Right ventricle myocardium superior (tissue), 1 donor: ENCODE measurements at regions not wholly inside any gene's neighbourhood (a gene's known extent, or its start where the extent isn't known, plus 50 kb on each side); places are given as distances from the start of the nearest gene placed in this dataset.

ENCODE experiments used
- ATAC-seq: fragments of 200-7000 bp; cut with Tn5 transposase; one replicate; pipeline ENCODE4 v1.9.1; 2020; ENCODE audit warnings: mild to moderate bottlenecking; ENCODE audit not compliant: poor library complexity
- DNase-seq: peaks from one replicate; pipeline ENCODE4 v3.0.0-alpha.2; 2020
- intact Hi-C: fragments of 100-400 bp; cut with DNase I; formaldehyde crosslinking; loops from one replicate; pipeline ENCODE4 v1.11.2; 2022
- donor health status: DM: no; HTN: yes; CAD: no; lungs with severe emphysema.

GRCh38 chr14:87829543-87829942 is 163.4 kb downstream of the GALC start:
- intact Hi-C loops: no loop called here
- no peak for ATAC-seq

DNA sequence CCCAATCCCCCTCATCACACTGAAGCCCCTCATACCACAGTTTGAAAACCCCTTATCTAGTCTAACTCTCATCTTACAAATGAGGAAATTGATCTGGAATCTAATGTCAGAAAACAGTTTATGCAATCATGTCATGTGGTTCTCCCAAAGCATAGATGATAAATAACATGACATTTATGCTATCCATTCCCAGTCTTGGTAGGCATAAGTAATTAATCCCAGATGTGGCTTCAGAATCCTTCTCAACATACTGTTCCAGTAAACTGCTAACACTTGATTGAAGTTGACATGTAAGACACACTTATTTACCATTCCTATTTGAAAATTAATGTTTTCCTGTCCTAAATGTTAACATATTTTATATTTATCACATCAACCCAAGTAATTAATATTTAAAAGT is 168.7 kb downstream of the GALC start:
- ATAC-seq (no peak), DNase-seq (no peak)
- intact Hi-C loops: no loop called here

More at GRCh38 chr14:87829543-87829942, 163.4 kb downstream of the GALC start:
- no peak for DNase-seq

DNA sequence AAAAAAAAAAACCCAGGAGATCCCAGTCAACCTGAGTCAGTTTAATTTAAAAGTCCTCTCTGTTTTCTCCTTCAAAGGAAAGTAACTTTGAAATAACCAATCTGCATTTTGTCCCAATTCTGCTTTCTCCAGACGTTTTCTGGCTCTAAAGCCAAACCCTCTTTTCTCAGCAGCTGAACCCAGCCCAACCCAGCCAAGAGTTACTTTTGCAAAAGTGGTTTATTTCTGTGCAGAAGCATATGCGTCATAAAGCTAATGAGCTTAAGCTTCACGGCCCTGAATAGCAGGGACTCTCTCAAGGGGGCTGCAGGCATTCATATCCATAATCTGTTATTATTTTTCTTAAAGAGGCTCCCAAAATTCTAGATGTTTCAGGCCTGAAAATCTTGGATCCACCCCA is 176.6 kb downstream of the GALC start:
- no peak for ATAC-seq
- DNase-seq: no peak
- intact Hi-C loops: no loop called here

DNA sequence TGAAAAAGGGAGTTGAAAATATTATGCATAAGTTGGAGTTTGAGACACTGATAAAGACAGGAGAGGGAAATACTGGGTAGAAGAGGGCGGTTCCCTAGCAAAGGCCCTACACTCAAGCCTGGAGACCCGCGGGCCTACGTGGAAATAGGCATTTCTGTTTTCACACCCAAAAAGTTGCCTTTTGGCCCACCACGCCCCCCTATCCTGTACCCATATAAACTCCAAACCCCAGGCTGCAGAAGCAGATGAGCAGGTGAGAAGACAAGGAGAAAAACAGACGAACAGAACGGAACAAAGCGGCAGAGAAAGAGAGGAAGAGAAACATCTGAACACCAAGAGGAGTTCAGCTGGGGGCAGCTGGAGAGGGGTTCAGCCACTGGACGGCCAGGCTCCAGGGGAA is 177.9 kb downstream of the GALC start:
- no peak for ATAC-seq

DNA sequence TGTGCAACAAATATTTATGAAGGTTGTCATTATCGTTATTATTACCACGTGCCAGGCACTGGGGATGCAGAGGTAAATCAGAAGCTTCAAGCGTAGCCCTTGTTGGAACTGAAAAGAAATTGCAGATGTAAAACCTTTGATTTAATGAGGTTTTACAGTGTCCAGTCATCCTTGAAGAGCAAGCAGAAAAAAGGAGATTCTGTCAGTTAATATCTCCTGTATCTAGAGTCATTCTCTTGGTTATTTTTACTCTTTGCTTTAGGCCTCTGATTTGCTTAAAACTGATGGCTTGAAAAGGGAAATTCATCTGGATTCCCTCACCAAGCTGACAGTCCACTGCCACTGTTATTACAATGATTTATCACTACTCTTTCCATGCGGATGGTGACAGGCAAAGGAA is 179.3 kb downstream of the GALC start:
- ATAC-seq (no peak), DNase-seq (no peak)
- intact Hi-C loops: no loop called here

More for the DNA sequence above, 177.9 kb downstream of the GALC start:
- DNase-seq: no peak
- intact Hi-C loops: no loop called here

- DNase-seq: no peak
- intact Hi-C loops: no loop called here
- ATAC-seq: no peak
Measured at GRCh38 chr14:87813211-87813610, 179.8 kb downstream of the GALC start.

- intact Hi-C loops: no loop called here
- ATAC-seq (no peak), DNase-seq (no peak)
Measured at GRCh38 chr14:87811246-87811645, 181.7 kb downstream of the GALC start.

DNA sequence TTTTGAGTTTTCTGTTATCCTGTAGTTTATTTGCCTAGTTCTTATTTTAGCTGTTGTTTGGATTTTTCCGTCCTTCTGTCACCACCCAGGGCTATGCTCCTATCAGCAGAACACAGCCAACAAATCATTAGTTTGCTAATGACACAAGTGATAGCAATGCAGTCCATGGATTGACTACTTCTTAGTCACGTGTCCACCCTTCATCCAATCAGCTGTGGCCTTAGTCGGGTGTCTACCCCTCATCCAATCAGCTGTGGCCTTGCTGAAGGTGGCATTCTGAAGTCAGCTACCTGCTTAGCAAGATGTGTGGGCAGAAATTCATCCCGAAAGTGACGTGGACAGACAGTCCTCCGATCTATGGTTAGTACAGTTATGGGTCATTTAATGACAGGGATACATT is 182.3 kb downstream of the GALC start:
- no peak for DNase-seq
- intact Hi-C loops: no loop called here
- ATAC-seq: no peak

DNA sequence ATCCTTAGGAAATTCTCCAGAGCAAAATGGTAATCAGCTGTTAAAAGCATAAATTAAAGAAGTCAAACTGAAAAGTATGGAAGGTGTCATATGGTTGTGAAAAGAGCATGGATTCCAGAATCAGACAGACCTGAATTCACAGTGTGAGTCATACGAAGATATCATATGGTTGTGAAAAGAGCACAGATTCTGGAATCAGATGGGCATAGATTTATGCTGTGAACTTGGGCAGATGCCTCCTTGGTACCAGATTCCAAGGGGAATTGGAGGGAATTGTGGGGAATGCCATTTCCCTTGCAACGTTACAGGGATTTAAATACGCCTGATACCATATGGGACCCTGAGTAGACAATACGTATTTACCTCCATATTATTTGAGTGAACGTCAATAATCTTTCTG is 183.7 kb downstream of the GALC start:
- intact Hi-C loops: no loop called here
- DNase-seq (no peak), ATAC-seq (no peak)

DNA sequence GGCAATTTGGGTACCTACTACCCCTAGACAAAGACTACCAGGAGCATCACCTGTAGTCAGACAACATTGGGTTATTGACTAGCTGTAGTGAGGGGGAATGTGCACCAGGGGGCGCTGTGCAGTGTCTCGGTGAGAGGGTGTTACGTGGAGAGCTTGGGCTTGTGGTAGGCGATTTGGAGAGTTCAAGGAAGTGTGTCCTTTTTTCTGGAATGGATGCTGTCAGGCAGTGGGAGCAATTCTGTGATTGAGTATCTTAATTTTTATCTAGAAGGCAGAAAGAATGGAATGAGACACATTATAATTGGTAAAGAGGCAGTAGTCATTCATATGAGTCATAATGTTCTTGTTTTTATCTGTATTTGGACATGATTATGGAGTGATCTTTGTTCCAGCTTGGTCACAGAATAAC is 187.7 kb downstream of the GALC start:
- peak; percentile 39 for DNase-seq
- ATAC-seq: no peak
- intact Hi-C loops: loop anchor here (2.0 kb wide), 1 partner anchor 89 kb away; no protein-coding TSS in a partner anchor

DNA sequence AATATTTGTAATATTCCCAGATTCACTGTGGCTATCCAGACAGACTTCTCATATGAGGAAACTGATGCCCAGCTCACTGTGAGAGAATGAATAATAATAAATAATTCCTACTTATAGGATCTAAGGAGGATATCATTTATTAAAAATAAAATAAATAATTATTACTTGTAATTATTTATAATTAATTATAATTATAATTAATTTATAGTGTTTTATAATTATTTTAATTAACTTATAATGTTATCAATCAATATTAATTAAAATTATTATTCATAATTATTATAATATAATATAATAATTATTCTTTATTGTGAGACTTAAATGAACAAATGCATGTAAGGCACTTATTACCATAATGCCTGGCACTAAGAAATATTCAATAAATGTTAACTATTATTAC is 192.8 kb downstream of the GALC start:
- intact Hi-C loops: no loop called here
- DNase-seq: no peak
- no peak for ATAC-seq

GRCh38 chr14:87799400-87799799 is 193.6 kb downstream of the GALC start:
- intact Hi-C loops: no loop called here
- ATAC-seq: no peak
- no peak for DNase-seq

DNA sequence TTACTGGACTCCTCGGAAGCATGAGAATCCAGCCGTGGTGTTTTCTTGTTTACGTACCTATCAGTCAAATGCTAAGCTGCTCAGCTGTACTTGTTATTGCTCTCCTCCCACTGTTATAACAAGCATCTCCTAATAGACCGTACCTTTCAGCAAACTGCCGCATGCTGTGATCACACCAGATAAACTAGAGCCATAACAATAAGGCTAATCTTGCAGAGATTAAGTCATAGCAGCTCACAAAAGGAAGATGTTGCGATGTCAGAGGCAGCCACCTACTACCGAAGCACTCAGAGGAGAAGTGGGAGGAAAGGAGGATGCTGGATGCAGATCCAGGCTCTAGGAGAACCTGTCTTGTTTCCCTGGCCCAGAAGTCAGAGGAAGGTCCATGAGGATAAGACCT is 196.0 kb downstream of the GALC start:
- DNase-seq: no peak
- intact Hi-C loops: no loop called here
- no peak for ATAC-seq

DNA sequence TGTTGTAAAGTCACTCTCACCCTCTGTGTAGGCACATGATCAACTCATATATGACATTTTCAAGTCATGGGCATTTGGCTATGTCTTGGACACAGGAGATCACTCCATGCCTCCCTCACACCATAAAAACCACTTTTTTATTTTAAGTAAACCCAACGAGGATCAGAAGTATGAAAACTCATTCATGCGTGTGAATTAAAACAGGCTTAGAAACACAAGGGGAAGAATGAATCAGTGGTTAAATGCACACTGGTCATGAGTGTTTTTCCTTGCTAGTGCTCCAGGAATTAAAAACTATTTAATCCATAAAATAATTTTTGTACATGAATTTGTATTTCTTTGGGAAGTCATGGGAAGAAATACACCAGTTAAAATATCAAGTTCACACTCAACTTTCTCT is 198.4 kb downstream of the GALC start:
- intact Hi-C loops: no loop called here
- ATAC-seq (no peak), DNase-seq (no peak)

- DNase-seq: no peak
- intact Hi-C loops: no loop called here
- no peak for ATAC-seq
Measured at GRCh38 chr14:87785897-87786296, 207.1 kb downstream of the GALC start.

DNA sequence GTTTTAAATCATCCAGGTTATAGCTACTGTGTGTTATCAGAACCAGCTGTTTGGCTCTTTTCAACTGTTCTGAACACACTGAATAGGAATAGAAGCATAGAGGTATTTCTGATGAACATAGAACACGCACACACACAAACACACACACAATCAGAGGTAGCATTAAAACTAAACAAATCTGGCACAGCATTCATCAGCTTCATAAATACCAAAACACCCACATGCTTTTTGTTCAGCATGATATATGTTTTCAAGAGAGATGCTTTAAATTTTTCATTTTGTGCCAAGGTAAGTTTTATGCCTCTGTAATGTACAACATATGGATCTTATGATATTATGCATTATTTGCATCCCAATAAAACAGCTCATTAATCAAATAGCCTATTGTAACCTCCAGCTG is 208.6 kb downstream of the GALC start:
- no peak for ATAC-seq
- intact Hi-C loops: no loop called here
- no peak for DNase-seq

- intact Hi-C loops: no loop called here
- no peak for ATAC-seq
- DNase-seq: no peak
Measured at GRCh38 chr14:87783071-87783470, 209.9 kb downstream of the GALC start.

- ATAC-seq: no peak
- DNase-seq: no peak
- intact Hi-C loops: no loop called here
Measured at GRCh38 chr14:87772854-87773253, 220.1 kb downstream of the GALC start.

DNA sequence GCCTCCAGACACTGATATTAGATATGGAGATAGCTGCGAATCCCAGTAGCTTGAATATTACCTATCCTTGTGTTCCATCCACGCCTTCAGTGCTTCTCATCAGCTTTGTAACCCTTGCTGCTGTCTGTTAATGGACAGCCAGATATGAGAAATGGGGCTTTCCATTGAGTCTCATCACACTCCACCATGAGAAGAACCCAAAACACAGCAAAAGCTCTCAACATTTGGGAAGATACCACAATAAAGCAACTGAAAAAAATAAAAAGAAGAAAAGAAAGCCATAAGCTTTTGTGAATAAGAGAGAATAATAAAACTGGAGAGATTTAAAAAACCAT is 225.4 kb downstream of the GALC start:
- no peak for ATAC-seq
- no peak for DNase-seq
- intact Hi-C loops: no loop called here

GRCh38 chr14:87758876-87759275 is 234.1 kb downstream of the GALC start:
- ATAC-seq (no peak), DNase-seq (no peak)
- intact Hi-C loops: no loop called here

GRCh38 chr14:87756661-87757060 is 236.3 kb downstream of the GALC start:
- ATAC-seq: no peak
- no peak for DNase-seq
- intact Hi-C loops: no loop called here
